GM19324 (cell line): ENCODE measurements at regions not wholly inside any gene's neighbourhood (a gene's known extent, or its start where the extent isn't known, plus 50 kb on each side); places are given as distances from the start of the nearest gene placed in this dataset.

Experiments used
- ATAC-seq: cut with Tn5 transposase; IDR thresholded peaks from one replicate; pipeline ENCODE4 v1.9.1; 2021; ENCODE audit warnings: mild to moderate bottlenecking, moderate library complexity; ENCODE audit not compliant: unreplicated experiment, low FRiP score

GRCh38 chr1:4586611-4587160 is 67.7 kb upstream of the AJAP1 start:
- no peak for ATAC-seq

DNA sequence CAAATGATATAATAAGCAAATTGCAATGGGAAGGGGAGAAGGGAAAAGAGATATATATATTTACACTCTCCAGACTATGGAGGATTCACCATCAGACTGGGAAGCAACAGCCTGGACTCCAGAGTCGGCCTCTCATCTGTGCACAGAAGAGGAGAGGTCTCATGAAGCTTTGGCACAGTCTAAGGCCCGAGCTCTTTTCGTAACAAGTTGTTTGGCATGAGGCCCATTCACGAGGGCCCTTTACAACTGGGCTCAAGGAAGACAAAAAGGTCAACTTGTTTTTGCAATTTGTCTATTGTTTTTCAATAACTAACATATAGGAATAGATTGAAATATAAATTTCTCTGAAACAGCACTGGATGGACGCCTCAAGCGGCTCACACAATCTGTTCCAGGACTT is 66.7 kb upstream of the AJAP1 start:
- no peak for ATAC-seq

DNA sequence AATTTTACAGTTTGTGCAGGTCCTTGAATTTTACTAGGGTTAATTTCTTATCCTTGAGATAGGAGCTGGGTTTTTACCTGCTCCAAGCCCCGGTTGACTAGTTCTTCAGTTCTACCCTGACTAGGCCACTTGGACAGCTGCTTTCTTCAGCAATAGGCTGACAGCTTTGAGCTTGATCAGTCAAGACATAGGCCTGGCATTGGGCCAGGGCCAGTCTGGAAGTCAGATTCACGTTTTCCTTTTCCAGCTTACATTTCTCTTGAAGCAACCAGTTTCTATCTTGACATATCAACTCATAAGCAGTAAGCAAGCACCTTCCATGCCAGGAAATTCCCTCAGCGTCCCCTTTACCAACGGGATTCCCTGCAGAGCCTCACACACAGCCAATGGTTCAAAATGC is 63.7 kb upstream of the AJAP1 start:
- ATAC-seq = no peak

DNA sequence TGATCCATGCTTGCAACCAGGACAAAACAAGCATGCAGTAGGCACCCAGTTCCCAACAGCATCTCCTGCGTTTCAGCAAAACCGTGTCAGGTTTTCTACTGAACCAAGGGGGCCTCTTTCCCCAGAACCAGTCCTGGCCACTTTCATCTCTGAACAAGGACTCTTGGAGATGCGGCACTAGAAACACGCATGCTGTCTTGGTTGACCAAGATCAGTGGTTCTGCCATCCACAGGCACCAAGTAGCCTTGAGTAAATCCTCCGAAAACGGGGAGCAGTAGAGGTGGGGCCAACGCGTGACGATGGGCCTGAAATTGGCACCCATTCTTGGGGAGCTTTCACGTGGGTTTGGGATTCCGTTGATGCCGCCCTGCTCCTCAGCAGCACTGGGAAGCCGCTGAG is 62.5 kb upstream of the AJAP1 start:
- no peak for ATAC-seq

GRCh38 chr1:4593106-4593505 is 61.3 kb upstream of the AJAP1 start:
- ATAC-seq = no peak

DNA sequence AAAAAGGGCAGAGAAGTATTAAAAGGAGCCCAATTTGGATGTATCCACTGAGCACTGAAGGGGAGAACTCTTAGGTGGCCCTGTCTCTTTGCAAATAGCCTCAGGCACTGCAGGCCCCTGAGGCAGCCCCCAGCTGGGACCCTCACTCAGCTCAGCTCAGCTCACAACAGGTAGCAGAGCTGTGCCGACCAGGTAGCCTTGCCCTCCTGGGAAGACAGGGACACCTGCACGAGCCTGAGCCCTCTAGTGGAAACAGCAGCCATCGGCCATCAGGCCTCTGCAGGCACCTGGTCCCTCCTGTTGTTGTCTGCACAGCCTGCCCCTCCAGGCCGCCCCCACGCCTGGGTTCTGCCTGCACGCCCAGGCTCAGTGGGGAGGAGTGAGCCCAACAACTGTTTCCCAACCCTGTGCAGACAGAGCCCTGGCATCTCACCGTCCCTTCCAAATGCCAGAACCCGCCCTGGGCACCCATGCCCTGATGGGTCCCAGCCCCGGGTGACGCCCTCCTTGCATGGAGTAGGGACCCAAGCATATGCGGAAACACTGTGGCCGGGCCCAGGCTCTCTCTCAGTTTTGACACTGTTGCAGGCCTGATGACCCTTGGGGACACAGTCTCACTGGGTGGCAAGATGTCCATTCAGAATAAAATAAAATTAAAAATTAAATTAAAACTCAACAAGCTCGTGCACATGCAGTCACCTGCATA is 60.0 kb upstream of the AJAP1 start:
- ATAC-seq = no peak

- ATAC-seq = no peak
Observed at GRCh38 chr1:4595341-4596225, 58.8 kb upstream of the AJAP1 start.

- ATAC-seq = no peak
Observed at GRCh38 chr1:4596486-4596885, 57.9 kb upstream of the AJAP1 start.

GRCh38 chr1:4597020-4597419 is 57.4 kb upstream of the AJAP1 start:
- no peak for ATAC-seq

GRCh38 chr1:4598561-4598960 is 55.8 kb upstream of the AJAP1 start:
- no peak for ATAC-seq

GRCh38 chr1:4599521-4599920 is 54.9 kb upstream of the AJAP1 start:
- ATAC-seq = no peak

DNA sequence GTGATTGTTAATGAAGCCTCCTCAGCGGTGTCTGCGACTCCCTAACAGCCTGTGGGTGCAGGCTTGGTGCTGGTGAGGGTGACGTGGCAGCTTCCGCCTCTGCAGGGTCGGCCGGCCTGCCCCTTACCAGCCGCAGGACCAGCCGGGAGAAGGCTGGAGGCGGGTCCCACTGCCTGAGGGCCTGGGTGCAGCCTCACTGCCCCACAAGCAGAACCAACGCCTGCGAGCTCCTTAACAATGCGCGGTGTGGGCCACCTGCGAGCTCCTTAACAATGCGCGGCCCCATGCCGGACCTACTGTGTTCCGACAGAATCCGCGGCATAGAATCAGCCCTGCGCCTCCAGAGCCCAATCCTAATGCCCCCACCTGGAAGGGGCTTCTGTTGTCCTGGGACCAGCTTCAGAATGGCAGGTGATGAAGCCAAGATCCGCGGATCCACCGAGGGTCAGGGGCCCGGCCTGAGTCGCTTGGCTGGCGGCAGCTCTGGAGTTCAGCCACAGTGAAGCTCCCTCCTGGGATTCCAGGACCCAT is 54.4 kb upstream of the AJAP1 start:
- no peak for ATAC-seq

GRCh38 chr1:4600615-4601460 is 53.6 kb upstream of the AJAP1 start:
- no peak for ATAC-seq

DNA sequence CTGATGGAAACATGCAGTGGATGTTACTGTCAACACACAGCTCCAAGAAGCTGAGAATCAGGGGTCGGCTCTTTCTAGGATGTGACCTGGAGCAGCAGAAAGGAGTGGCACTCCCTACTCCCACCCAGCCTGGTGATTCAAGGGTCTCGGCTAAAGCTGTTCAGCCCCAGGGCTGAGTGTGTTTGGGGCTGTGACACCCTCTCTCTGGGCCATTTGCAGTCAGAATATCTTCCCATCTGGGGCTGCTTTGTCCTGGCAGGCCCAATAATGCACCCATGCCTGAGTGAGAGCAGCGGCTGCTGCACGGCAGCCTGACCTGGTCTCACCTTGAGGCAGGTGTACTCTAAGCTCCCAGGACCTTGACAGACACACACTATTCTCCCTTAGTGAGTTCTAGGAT is 52.5 kb upstream of the AJAP1 start:
- ATAC-seq = no peak

GRCh38 chr1:4602462-4603294 is 51.7 kb upstream of the AJAP1 start:
- ATAC-seq = no peak

DNA sequence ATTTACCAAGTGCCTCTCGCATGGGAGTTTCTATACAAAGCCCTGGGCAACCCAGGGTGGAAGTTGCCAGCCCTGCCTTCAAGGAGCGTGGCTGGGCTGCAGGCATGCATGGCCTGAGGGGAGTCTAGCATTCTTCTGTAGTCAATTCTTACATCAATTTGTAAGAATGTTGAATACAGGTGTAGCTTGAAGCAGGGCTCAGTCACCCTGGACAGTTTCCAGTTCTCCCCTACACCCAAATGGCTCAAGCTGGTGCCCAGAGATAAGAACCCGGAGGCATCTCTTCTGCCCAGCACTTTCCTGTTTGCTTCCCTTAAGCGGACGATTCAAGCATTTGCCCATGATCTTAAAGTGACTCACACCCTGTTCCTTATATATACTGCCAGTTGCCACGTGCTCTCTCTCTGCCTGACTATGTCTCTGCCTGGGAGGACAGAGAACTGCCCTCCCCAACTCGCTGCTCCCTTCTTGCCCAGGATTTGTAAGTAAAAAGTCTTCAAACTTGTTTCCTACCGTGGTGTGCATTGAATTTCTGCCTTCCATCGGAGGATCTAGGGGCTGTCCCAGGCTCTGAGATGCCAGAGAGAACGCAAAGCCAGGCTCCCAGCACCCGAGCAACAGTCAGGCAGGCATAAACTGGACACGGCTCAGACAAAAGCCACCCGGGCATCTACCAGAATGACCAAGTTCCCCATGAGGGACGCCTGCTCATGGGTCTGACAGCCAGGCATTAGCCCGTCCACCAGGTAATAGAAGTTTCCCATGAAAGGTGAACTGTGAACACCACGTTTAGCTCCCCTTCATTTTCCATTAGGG is 50.9 kb upstream of the AJAP1 start:
- no peak for ATAC-seq
